Hindlimb muscle (tissue), 1 donor: ENCODE measurements at regions not wholly inside any gene's neighbourhood (a gene's known extent, or its start where the extent isn't known, plus 50 kb on each side); places are given as distances from the start of the nearest gene placed in this dataset.
"Not testable (repeated sequence)": the region's sequence is repeated elsewhere in the genome, so short reads cannot be mapped to it uniquely, and the experiment has no call there.

ENCODE experiments used
- DNase-seq: peaks from one replicate; pipeline ENCODE4 v3.0.0-alpha.2; 2013

- no peak for DNase-seq
Observed at GRCh38 chr5:154652746-154653417, 102.3 kb upstream of the LARP1 start.

GRCh38 chr5:154651795-154652194 lies 103.4 kb upstream of the LARP1 start:
- not testable (repeated sequence) for DNase-seq

GRCh38 chr5:154648706-154649105 lies 106.5 kb upstream of the LARP1 start:
- no peak for DNase-seq

- no peak for DNase-seq
Observed at GRCh38 chr5:154648229-154648628, 106.9 kb upstream of the LARP1 start.

GRCh38 chr5:154647761-154648145 lies 107.4 kb upstream of the LARP1 start:
- no peak for DNase-seq

GRCh38 chr5:154647114-154647760 lies 107.9 kb upstream of the LARP1 start:
- DNase-seq = no peak

GRCh38 chr5:154646745-154647113 lies 108.4 kb upstream of the LARP1 start:
- DNase-seq = no peak

GRCh38 chr5:154644745-154645411 lies 110.3 kb upstream of the LARP1 start:
- no peak for DNase-seq

GRCh38 chr5:154642499-154643245 lies 112.5 kb upstream of the LARP1 start:
- DNase-seq = no peak

GRCh38 chr5:154640213-154640831 lies 114.9 kb upstream of the LARP1 start:
- not testable (repeated sequence) for DNase-seq

- not testable (repeated sequence) for DNase-seq
Observed at GRCh38 chr5:154636786-154637185, 118.4 kb upstream of the LARP1 start.

- not testable (repeated sequence) for DNase-seq
Observed at GRCh38 chr5:154636271-154636670, 118.9 kb upstream of the LARP1 start.

- not testable (repeated sequence) for DNase-seq
Observed at GRCh38 chr5:154633744-154634143, 121.4 kb upstream of the LARP1 start.

GRCh38 chr5:154631141-154631540 lies 124.0 kb upstream of the LARP1 start:
- DNase-seq = no peak

GRCh38 chr5:154630410-154630809 lies 124.8 kb upstream of the LARP1 start:
- no peak for DNase-seq

GRCh38 chr5:154628685-154629084 lies 126.5 kb upstream of the LARP1 start:
- no peak for DNase-seq

- no peak for DNase-seq
Observed at GRCh38 chr5:154627698-154628678, 127.2 kb upstream of the LARP1 start.

- no peak for DNase-seq
Observed at GRCh38 chr5:154626876-154627557, 128.2 kb upstream of the LARP1 start.

GRCh38 chr5:154625031-154625430 lies 130.1 kb upstream of the LARP1 start:
- DNase-seq = no peak

GRCh38 chr5:154624341-154624740 lies 130.8 kb upstream of the LARP1 start:
- no peak for DNase-seq

GRCh38 chr5:154620411-154620810 lies 134.8 kb upstream of the LARP1 start:
- no peak for DNase-seq
